Neural cell (in vitro differentiated cells): ENCODE measurements at regions not wholly inside any gene's neighbourhood (a gene's known extent, or its start where the extent isn't known, plus 50 kb on each side); places are given as distances from the start of the nearest gene placed in this dataset.

Experiments used
- H2AFZ ChIP-seq: fragments of 200-600, 300-800 bp; sonication (generic), shearing (Covaris generic); 2 replicates; pipeline ENCODE4 v1.6.0; 2014; ENCODE audit warnings: low read depth, mild to moderate bottlenecking, antibody characterized with exemption, low read length, moderate library complexity
- H3F3A ChIP-seq: fragments of 200-600 bp; shearing (Covaris generic); 2 replicates; pipeline ENCODE4 v1.6.1; 2016; ENCODE audit warnings: mild to moderate bottlenecking, moderate library complexity, mixed read lengths, antibody characterized with exemption, low read length; ENCODE audit not compliant: insufficient read depth, poor library complexity, severe bottlenecking
- H3K27ac ChIP-seq: fragments of 200-600, 300-800 bp; sonication (generic), shearing (Covaris generic); 2 replicates; pipeline ENCODE4 v1.5.1; 2014; ENCODE audit warnings: mild to moderate bottlenecking, low read length, moderate library complexity
- H3K27me3 ChIP-seq: fragments of 300-800, 200-600 bp; sonication (generic), shearing (Covaris generic); 2 replicates; pipeline ENCODE4 v1.6.0; 2014; ENCODE audit warnings: mild to moderate bottlenecking, low read depth, low read length, moderate library complexity; ENCODE audit not compliant: insufficient read depth
- H3K36me3 ChIP-seq: fragments of 300-800, 200-600 bp; sonication (generic), shearing (Covaris generic); 2 replicates; pipeline ENCODE4 v1.5.1; 2014; ENCODE audit warnings: mild to moderate bottlenecking, antibody characterized with exemption, low read length, moderate library complexity; ENCODE audit not compliant: insufficient read depth
- H3K4me2 ChIP-seq: fragments of 300-800, 200-600 bp; sonication (generic), shearing (Covaris generic); 2 replicates; pipeline ENCODE4 v1.6.0; 2014; ENCODE audit warnings: mild to moderate bottlenecking, low read length
- H3K4me3 ChIP-seq: fragments of 300-800, 200-600 bp; sonication (generic), shearing (Covaris generic); 2 replicates; pipeline ENCODE4 v1.5.1; 2014; ENCODE audit warnings: mild to moderate bottlenecking, low read length, moderate library complexity
- H3K79me2 ChIP-seq: fragments of 200-600 bp; shearing (Covaris generic); replicated peaks from 2 replicates; pipeline ENCODE4 v1.6.0; 2014; ENCODE audit warnings: mild to moderate bottlenecking, low read length, moderate library complexity; ENCODE audit not compliant: insufficient read depth
- H3K9ac ChIP-seq: fragments of 300-800, 200-600 bp; sonication (generic), shearing (Covaris generic); 2 replicates; pipeline ENCODE4 v1.6.1; 2016; ENCODE audit warnings: mild to moderate bottlenecking, low read length, mixed read lengths
- H3K9me2 ChIP-seq: fragments of 200-600 bp; shearing (Covaris generic); 2 replicates; pipeline ENCODE4 v1.6.1; 2016; ENCODE audit warnings: mild to moderate bottlenecking, low read length, mixed read lengths; ENCODE audit not compliant: insufficient read depth
- H3K9me3 ChIP-seq: fragments of 200-600, 300-800 bp; sonication (generic), shearing (Covaris generic); 2 replicates; pipeline ENCODE4 v1.6.1; 2016; ENCODE audit warnings: mild to moderate bottlenecking, mixed run types, low read length, moderate library complexity, mixed read lengths
- H4K20me1 ChIP-seq: fragments of 200-600 bp; shearing (Covaris generic); 2 replicates; pipeline ENCODE4 v1.6.1; 2016; ENCODE audit warnings: mild to moderate bottlenecking, mixed run types; ENCODE audit not compliant: insufficient read depth
- CTCF ChIP-seq: fragments of 450-650 bp; IDR thresholded peaks from 2 replicates; pipeline ENCODE4 v1.5.1; 2014; ENCODE audit warnings: antibody characterized with exemption, mild to moderate bottlenecking, moderate library complexity; ENCODE audit not compliant: poor library complexity, severe bottlenecking
- EP300 ChIP-seq: fragments of 450-650 bp; conservative IDR thresholded peaks from 2 replicates; pipeline ENCODE4 v1.6.1; 2014; ENCODE audit warnings: antibody characterized with exemption, mild to moderate bottlenecking, moderate library complexity; ENCODE audit not compliant: poor library complexity, severe bottlenecking
- EZH2 ChIP-seq: fragments of 200-600, 300-800 bp; shearing (Covaris generic), sonication (generic); IDR thresholded peaks from 2 replicates; pipeline ENCODE4 v1.6.1; 2014; ENCODE audit warnings: antibody characterized with exemption, low read length, borderline replicate concordance, mild to moderate bottlenecking; ENCODE audit not compliant: insufficient read depth, poor library complexity, severe bottlenecking
- MXI1 ChIP-seq: fragments of 450-650 bp; conservative IDR thresholded peaks from 2 replicates; pipeline ENCODE4 v1.6.1; 2014; ENCODE audit warnings: antibody characterized with exemption, mild to moderate bottlenecking; ENCODE audit not compliant: poor library complexity, severe bottlenecking
- POLR2AphosphoS5 ChIP-seq: IDR thresholded peaks from 2 replicates; pipeline ENCODE4 v1.6.1; 2012
- RAD21 ChIP-seq: fragments of 450-650 bp; conservative IDR thresholded peaks from 2 replicates; pipeline ENCODE4 v1.6.1; 2014; ENCODE audit warnings: antibody characterized with exemption, mild to moderate bottlenecking, moderate library complexity
- SMC3 ChIP-seq: fragments of 450-650 bp; conservative IDR thresholded peaks from 2 replicates; pipeline ENCODE4 v1.6.1; 2014; ENCODE audit warnings: antibody characterized with exemption, mild to moderate bottlenecking, moderate library complexity; ENCODE audit not compliant: poor library complexity
- TAF1 ChIP-seq: IDR thresholded peaks from 2 replicates; pipeline ENCODE4 v1.6.1; 2012; ENCODE audit warnings: low read depth
- TF ChIP-seq, protein P1 (sequence below): IDR thresholded peaks from 2 replicates; pipeline ENCODE4 v1.6.1; 2012; ENCODE audit warnings: borderline replicate concordance

- Histone ChIP-seq H3K9ac (no peak overlapping the region), H3K4me3 (no peak overlapping the region), H4K20me1 (no peaks in the 10 kb centered on the region), H3K9me2 (no peaks in the 10 kb centered on the region), H3F3A (no peaks in the 10 kb centered on the region), H3K36me3 (no peaks in the 10 kb centered on the region), H3K4me2 (no peak overlapping the region), H3K27me3 (no peaks in the 10 kb centered on the region), H3K9me3 (no peaks in the 10 kb centered on the region), H3K79me2 (no peaks in the 10 kb centered on the region), H3K27ac (no peak overlapping the region), H2AFZ (no peak overlapping the region)
- TF ChIP-seq POLR2AphosphoS5: no peak
- no peak for TF ChIP-seq CTCF
- no peak for TF ChIP-seq MXI1
- TF ChIP-seq, protein P1, sequence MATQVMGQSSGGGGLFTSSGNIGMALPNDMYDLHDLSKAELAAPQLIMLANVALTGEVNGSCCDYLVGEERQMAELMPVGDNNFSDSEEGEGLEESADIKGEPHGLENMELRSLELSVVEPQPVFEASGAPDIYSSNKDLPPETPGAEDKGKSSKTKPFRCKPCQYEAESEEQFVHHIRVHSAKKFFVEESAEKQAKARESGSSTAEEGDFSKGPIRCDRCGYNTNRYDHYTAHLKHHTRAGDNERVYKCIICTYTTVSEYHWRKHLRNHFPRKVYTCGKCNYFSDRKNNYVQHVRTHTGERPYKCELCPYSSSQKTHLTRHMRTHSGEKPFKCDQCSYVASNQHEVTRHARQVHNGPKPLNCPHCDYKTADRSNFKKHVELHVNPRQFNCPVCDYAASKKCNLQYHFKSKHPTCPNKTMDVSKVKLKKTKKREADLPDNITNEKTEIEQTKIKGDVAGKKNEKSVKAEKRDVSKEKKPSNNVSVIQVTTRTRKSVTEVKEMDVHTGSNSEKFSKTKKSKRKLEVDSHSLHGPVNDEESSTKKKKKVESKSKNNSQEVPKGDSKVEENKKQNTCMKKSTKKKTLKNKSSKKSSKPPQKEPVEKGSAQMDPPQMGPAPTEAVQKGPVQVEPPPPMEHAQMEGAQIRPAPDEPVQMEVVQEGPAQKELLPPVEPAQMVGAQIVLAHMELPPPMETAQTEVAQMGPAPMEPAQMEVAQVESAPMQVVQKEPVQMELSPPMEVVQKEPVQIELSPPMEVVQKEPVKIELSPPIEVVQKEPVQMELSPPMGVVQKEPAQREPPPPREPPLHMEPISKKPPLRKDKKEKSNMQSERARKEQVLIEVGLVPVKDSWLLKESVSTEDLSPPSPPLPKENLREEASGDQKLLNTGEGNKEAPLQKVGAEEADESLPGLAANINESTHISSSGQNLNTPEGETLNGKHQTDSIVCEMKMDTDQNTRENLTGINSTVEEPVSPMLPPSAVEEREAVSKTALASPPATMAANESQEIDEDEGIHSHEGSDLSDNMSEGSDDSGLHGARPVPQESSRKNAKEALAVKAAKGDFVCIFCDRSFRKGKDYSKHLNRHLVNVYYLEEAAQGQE: no peak
- no peak for TF ChIP-seq EZH2
- TF ChIP-seq EP300: no peak
- no peak for TF ChIP-seq SMC3
- no peak for TF ChIP-seq RAD21
- TF ChIP-seq TAF1: no peak
These were observed 619.2 kb upstream of the CLINT1 start for GRCh38 chr5:158478139-158478538.

- H3K27me3 ChIP-seq: no peaks in the 10 kb centered on the region
- H4K20me1 ChIP-seq: no peaks in the 10 kb centered on the region
These were observed 618.3 kb upstream of the CLINT1 start for GRCh38 chr5:158477214-158477613.

More at GRCh38 chr5:158477214-158477613, 618.3 kb upstream of the CLINT1 start:
- Histone ChIP-seq H3K36me3 (no peaks in the 10 kb centered on the region), H3K4me2 (no peak overlapping the region), H3K9me3 (no peaks in the 10 kb centered on the region), H3K9me2 (no peaks in the 10 kb centered on the region), H3K4me3 (no peak overlapping the region), H2AFZ (no peak overlapping the region), H3K79me2 (no peaks in the 10 kb centered on the region), H3F3A (no peaks in the 10 kb centered on the region), H3K9ac (no peak overlapping the region), H3K27ac (no peak overlapping the region)
- no peak for TF ChIP-seq CTCF
- no peak for TF ChIP-seq EZH2
- TF ChIP-seq TAF1: no peak
- TF ChIP-seq, protein P1: no peak
- TF ChIP-seq SMC3: no peak
- no peak for TF ChIP-seq MXI1
- no peak for TF ChIP-seq POLR2AphosphoS5
- no peak for TF ChIP-seq EP300
- no peak for TF ChIP-seq RAD21
